Loucy (cell line): ENCODE measurements at regions not wholly inside any gene's neighbourhood (a gene's known extent, or its start where the extent isn't known, plus 50 kb on each side); places are given as distances from the start of the nearest gene placed in this dataset.

Experiments used
- H2AFZ ChIP-seq: fragments of 200-600 bp; sonication (generic); 2 replicates; pipeline ENCODE4 v1.6.0; 2016; ENCODE audit warnings: antibody characterized with exemption, mild to moderate bottlenecking, low read length, moderate library complexity
- H3F3A ChIP-seq: fragments of 200-600 bp; 2 replicates; pipeline ENCODE4 v1.6.0; 2016; ENCODE audit warnings: antibody characterized with exemption, low read depth, mild to moderate bottlenecking
- H3K27me3 ChIP-seq: fragments of 200-600 bp; sonication (generic); 2 replicates; pipeline ENCODE4 v1.6.1; 2014; ENCODE audit warnings: low read length, mild to moderate bottlenecking; ENCODE audit not compliant: insufficient read depth, poor library complexity, severe bottlenecking
- H3K36me3 ChIP-seq: fragments of 200-600 bp; sonication (generic); 2 replicates; pipeline ENCODE4 v1.6.1; 2016; ENCODE audit warnings: low read length; ENCODE audit not compliant: insufficient read depth
- H3K4me1 ChIP-seq: fragments of 200-600 bp; sonication (generic); 2 replicates; pipeline ENCODE4 v1.5.1; 2014; ENCODE audit warnings: low read length, mild to moderate bottlenecking; ENCODE audit not compliant: insufficient read depth, poor library complexity, severe bottlenecking
- H3K4me2 ChIP-seq: fragments of 200-600 bp; sonication (generic); 2 replicates; pipeline ENCODE4 v1.6.0; 2014; ENCODE audit warnings: antibody characterized with exemption, low read length, low read depth, mild to moderate bottlenecking; ENCODE audit not compliant: poor library complexity, severe bottlenecking
- H3K4me3 ChIP-seq: fragments of 200-600 bp; sonication (generic); 2 replicates; pipeline ENCODE4 v1.5.1; 2014; ENCODE audit warnings: low read length, mild to moderate bottlenecking, mixed read lengths; ENCODE audit not compliant: poor library complexity, severe bottlenecking
- H3K79me2 ChIP-seq: fragments of 200-600 bp; sonication (generic); 2 replicates; pipeline ENCODE4 v1.6.1; 2014; ENCODE audit warnings: low read length; ENCODE audit not compliant: insufficient read depth
- H3K9ac ChIP-seq: fragments of 200-600 bp; sonication (generic); 2 replicates; pipeline ENCODE4 v1.6.0; 2014; ENCODE audit warnings: mild to moderate bottlenecking, low read depth, low read length, moderate library complexity; ENCODE audit not compliant: poor library complexity, severe bottlenecking
- H3K9me2 ChIP-seq: fragments of 200-600 bp; sonication (generic); replicated peaks from 2 replicates; pipeline ENCODE4 v1.6.1; 2016; ENCODE audit warnings: low read depth, low read length, mixed read lengths
- H3K9me3 ChIP-seq: fragments of 200-600 bp; sonication (generic); 2 replicates; pipeline ENCODE4 v1.6.1; 2014; ENCODE audit warnings: mild to moderate bottlenecking, antibody characterized with exemption, low read length, low read depth; ENCODE audit not compliant: insufficient read depth
- H4K20me1 ChIP-seq: fragments of 200-600 bp; sonication (generic); 2 replicates; pipeline ENCODE4 v1.6.0; 2014; ENCODE audit warnings: antibody characterized with exemption, low read length, mild to moderate bottlenecking; ENCODE audit not compliant: insufficient read depth, poor library complexity, severe bottlenecking
- CTCF ChIP-seq: fragments of 200-600 bp; sonication (generic); conservative IDR thresholded peaks from 2 replicates; pipeline ENCODE4 v1.5.1; 2014; ENCODE audit warnings: mild to moderate bottlenecking, antibody characterized with exemption, low read length
- EZH2phosphoT487 ChIP-seq: fragments of 200-600 bp; IDR thresholded peaks from 2 replicates; pipeline ENCODE4 v1.6.1; 2018; ENCODE audit warnings: antibody characterized with exemption, mild to moderate bottlenecking, moderate library complexity, borderline replicate concordance

- H3K9ac ChIP-seq, result no peak overlapping the region
- no peaks in the 10 kb centered on the region for H3K36me3 ChIP-seq
- H3K4me2 ChIP-seq, result no peak overlapping the region
- H2AFZ ChIP-seq, result no peak overlapping the region
- no peaks in the 10 kb centered on the region for H3K79me2 ChIP-seq
- no peak overlapping the region for H3K4me3 ChIP-seq
- no peaks in the 10 kb centered on the region for H3F3A ChIP-seq
- no peak for TF ChIP-seq EZH2phosphoT487
- no peaks in the 10 kb centered on the region for H3K4me1 ChIP-seq
- no peaks in the 10 kb centered on the region for H4K20me1 ChIP-seq
- no peaks in the 10 kb centered on the region for H3K27me3 ChIP-seq
- no peaks in the 10 kb centered on the region for H3K9me3 ChIP-seq
- no peaks in the 10 kb centered on the region for H3K9me2 ChIP-seq
Observed at GRCh38 chr5:155316070-155316714, 302.6 kb downstream of the KIF4B start.

DNA sequence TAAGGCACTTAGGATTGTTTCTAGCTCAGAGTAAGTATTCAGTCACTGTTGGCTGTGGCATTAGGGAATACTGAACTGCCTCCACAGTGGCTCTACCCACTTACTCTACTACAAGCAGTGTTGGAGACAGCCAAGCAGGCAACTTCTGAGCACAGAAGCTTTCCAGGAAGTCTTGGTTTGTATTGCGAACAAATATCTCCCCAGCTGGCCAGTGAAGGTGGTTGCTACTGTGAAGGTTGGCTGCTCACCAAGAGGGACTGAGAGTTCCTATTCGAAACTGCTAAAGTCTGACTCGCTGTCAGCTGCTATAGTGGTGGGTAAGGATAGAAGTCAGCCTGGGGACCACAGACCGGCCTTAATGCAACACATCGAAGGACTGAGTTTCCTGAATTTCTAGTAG, 319.1 kb downstream of the KIF4B start:
- H3K27me3 ChIP-seq, result no peaks in the 10 kb centered on the region
- no peaks in the 10 kb centered on the region for H3K9me2 ChIP-seq
- no peak overlapping the region for H3K4me3 ChIP-seq
- H3K9me3 ChIP-seq, result no peaks in the 10 kb centered on the region
- no peaks in the 10 kb centered on the region for H4K20me1 ChIP-seq
- TF ChIP-seq CTCF (no peak), EZH2phosphoT487 (no peak)
- H3K4me1 ChIP-seq, result no peaks in the 10 kb centered on the region
- H3K36me3 ChIP-seq, result no peaks in the 10 kb centered on the region
- H3K79me2 ChIP-seq, result no peaks in the 10 kb centered on the region
- H2AFZ ChIP-seq, result no peak overlapping the region
- no peaks in the 10 kb centered on the region for H3F3A ChIP-seq
- H3K4me2 ChIP-seq, result no peak overlapping the region
- no peak overlapping the region for H3K9ac ChIP-seq

DNA sequence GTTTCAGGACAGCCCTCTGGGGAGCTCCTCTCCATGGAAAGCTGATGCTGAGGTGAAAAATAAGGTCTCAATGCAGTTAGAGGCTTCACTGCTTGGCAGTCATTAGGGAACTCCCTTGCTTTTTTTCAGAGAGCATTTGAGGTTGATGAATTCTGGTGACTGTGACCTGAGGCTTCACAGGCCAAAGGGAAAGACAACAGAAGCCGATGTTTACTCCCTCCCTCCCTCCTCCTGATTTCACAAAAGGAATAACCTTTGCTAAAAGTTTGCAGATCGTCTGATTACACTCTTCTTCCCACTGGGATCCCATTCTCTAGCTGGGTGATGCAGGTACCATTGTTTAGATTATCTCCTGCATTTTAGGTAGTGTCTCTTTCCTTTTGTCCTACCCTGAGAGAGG, 329.4 kb downstream of the KIF4B start:
- no peaks in the 10 kb centered on the region for H3K36me3 ChIP-seq
- no peak overlapping the region for H3K4me2 ChIP-seq
- no peaks in the 10 kb centered on the region for H3K9me2 ChIP-seq
- H3K9me3 ChIP-seq, result no peaks in the 10 kb centered on the region
- no peaks in the 10 kb centered on the region for H4K20me1 ChIP-seq
- no peak overlapping the region for H3K4me3 ChIP-seq
- no peaks in the 10 kb centered on the region for H3K4me1 ChIP-seq
- H3F3A ChIP-seq, result no peaks in the 10 kb centered on the region
- no peak for TF ChIP-seq EZH2phosphoT487
- TF ChIP-seq CTCF, result no peak
- H3K27me3 ChIP-seq, result no peaks in the 10 kb centered on the region
- H3K9ac ChIP-seq, result no peak overlapping the region
- no peak overlapping the region for H2AFZ ChIP-seq
- H3K79me2 ChIP-seq, result no peaks in the 10 kb centered on the region

DNA sequence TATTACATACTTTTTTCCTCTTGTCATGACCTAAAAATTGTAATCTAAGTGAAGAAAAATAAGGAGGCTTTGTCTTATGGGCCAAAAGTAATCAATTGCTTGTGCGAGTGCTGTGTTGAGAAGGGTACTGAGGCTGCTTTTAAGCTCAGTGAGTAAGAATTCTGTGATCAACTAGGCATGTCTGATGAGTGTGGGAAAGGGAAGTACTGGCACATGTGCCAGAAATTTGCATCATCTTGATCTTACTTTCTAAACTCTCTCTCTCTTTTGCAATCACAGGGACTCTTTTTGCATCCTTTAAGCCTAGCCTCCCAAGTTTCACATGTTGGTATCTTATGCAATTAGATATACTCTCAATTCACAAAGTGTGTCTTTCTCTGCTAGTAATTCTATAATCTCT, 329.9 kb downstream of the KIF4B start:
- Histone ChIP-seq H3K4me2 (no peak overlapping the region), H2AFZ (no peak overlapping the region), H3K9ac (no peak overlapping the region), H4K20me1 (no peaks in the 10 kb centered on the region), H3K27me3 (no peaks in the 10 kb centered on the region), H3K36me3 (no peaks in the 10 kb centered on the region), H3K9me2 (no peaks in the 10 kb centered on the region), H3K4me1 (no peaks in the 10 kb centered on the region), H3K4me3 (no peak overlapping the region), H3K79me2 (no peaks in the 10 kb centered on the region), H3K9me3 (no peaks in the 10 kb centered on the region), H3F3A (no peaks in the 10 kb centered on the region)
- TF ChIP-seq CTCF (no peak), EZH2phosphoT487 (no peak)
